Activated CD4-positive, alpha-beta T cell treated with anti-CD3 and anti-CD28 coated beads for 36 hours (primary cell): ENCODE measurements at regions not wholly inside any gene's neighbourhood (a gene's known extent, or its start where the extent isn't known, plus 50 kb on each side); places are given as distances from the start of the nearest gene placed in this dataset.

Source experiments
- ATAC-seq: fragments of 200-7000 bp; cut with Tn5 transposase; one replicate; pipeline ENCODE4 v1.10.0; 2021; ENCODE audit warnings: mild to moderate bottlenecking, moderate library complexity
- CTCF ChIA-PET: fragments of 350-600 bp; sonication (Branson Sonifier 250); formaldehyde crosslinking; loops from one replicate; lab custom pipeline; 2021; ENCODE audit warnings: antibody characterized with exemption; lab: Charles Lee
- POLR2A ChIA-PET: fragments of 350-600 bp; sonication (Branson Sonifier 250); formaldehyde crosslinking; loops from one replicate; lab custom pipeline; 2021; ENCODE audit warnings: antibody characterized with exemption, inconsistent platforms; lab: Charles Lee
- DNase-seq: peaks from one replicate; pipeline ENCODE4 v3.0.0-alpha.2; 2020
- H3K27ac Mint-ChIP-seq: one replicate; pipeline ENCODE4 v1.8.0; 2021; ENCODE audit warnings: mixed read lengths
- H3K27me3 Mint-ChIP-seq: one replicate; pipeline ENCODE4 v1.8.0; 2021; ENCODE audit warnings: mixed read lengths
- H3K36me3 Mint-ChIP-seq: one replicate; pipeline ENCODE4 v1.8.0; 2021; ENCODE audit warnings: low read depth, mixed read lengths
- H3K4me1 Mint-ChIP-seq: one replicate; pipeline ENCODE4 v1.8.0; 2021; ENCODE audit warnings: mixed read lengths
- H3K4me3 Mint-ChIP-seq: one replicate; pipeline ENCODE4 v1.8.0; 2021; ENCODE audit warnings: mild to moderate bottlenecking, moderate library complexity, mixed read lengths
- H3K9me3 Mint-ChIP-seq: one replicate; pipeline ENCODE4 v1.8.0; 2021; ENCODE audit warnings: low read depth, mixed read lengths
- intact Hi-C, 2 experiments: fragments of 100-400 bp; cut with DNase I in 1 of 2; cut with micrococcal nuclease in 1 of 2; formaldehyde crosslinking; loops; one replicate each; pipeline versions ENCODE4 v1.14.2 to v1.15.1; 2022 to 2024; cut with DNase I, micrococcal nuclease

DNA sequence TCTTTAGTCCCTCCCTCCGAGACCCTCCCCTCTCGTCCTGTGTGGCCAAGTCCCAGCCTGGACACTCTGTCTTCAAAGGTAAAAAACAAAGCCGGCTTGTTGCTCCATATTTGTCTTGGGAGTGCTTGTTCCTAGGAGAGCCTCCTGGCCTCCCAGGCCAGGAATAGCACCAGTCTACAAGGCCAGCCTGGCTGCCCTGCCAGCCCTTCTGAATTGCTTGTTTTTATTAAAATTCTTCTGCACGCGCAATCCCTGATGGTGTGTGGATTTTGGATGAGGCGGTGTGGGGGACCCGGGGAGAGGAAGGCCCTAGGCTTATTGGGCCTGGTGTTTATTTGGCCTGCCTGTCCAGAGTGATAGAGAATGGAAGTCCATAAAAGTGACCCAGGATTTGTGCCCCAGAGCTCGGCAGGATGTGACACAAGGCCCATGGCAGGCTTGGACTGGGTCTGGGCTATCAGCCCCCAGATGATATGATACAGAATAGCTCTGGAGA is 297.3 kb downstream of the CYP26B1 start:
- ATAC-seq (no peak), DNase-seq (no peak)
- no peak overlapping the region for H3K27ac Mint-ChIP-seq
- intact Hi-C loops, result no loop called here
- H3K4me1 Mint-ChIP-seq, result no peaks in the 10 kb centered on the region
- ChIA-PET CTCF (no interaction called here), POLR2A (no interaction called here)
- H3K4me3 Mint-ChIP-seq, result no peak overlapping the region
- H3K27me3 Mint-ChIP-seq, result peaks cover 8% of the 10 kb centered on the region
- no peaks in the 10 kb centered on the region for H3K9me3 Mint-ChIP-seq
- no peaks in the 10 kb centered on the region for H3K36me3 Mint-ChIP-seq

- Mint-ChIP-seq H3K36me3 (no peaks in the 10 kb centered on the region), H3K4me3 (no peak overlapping the region), H3K9me3 (no peaks in the 10 kb centered on the region), H3K27me3 (peaks cover 8% of the 10 kb centered on the region), H3K4me1 (no peaks in the 10 kb centered on the region), H3K27ac (no peak overlapping the region)
- DNase-seq (no peak), ATAC-seq (no peak)
- ChIA-PET POLR2A (no interaction called here), CTCF (no interaction called here)
- intact Hi-C loops, result no loop called here
Measured at GRCh38 chr2:71849607-71850305, 297.9 kb downstream of the CYP26B1 start.

- Mint-ChIP-seq H3K36me3 (no peaks in the 10 kb centered on the region), H3K9me3 (no peaks in the 10 kb centered on the region), H3K4me1 (no peaks in the 10 kb centered on the region), H3K27ac (no peak overlapping the region), H3K4me3 (no peak overlapping the region), H3K27me3 (peaks cover 8% of the 10 kb centered on the region)
- POLR2A ChIA-PET, result no interaction called here
- intact Hi-C loops, result no loop called here
- CTCF ChIA-PET, result no interaction called here
- ATAC-seq, result no peak
- no peak for DNase-seq
Measured at GRCh38 chr2:71849111-71849510, 298.6 kb downstream of the CYP26B1 start.

GRCh38 chr2:71846669-71847291 is 300.9 kb downstream of the CYP26B1 start:
- H3K4me1 Mint-ChIP-seq, result no peaks in the 10 kb centered on the region

DNA sequence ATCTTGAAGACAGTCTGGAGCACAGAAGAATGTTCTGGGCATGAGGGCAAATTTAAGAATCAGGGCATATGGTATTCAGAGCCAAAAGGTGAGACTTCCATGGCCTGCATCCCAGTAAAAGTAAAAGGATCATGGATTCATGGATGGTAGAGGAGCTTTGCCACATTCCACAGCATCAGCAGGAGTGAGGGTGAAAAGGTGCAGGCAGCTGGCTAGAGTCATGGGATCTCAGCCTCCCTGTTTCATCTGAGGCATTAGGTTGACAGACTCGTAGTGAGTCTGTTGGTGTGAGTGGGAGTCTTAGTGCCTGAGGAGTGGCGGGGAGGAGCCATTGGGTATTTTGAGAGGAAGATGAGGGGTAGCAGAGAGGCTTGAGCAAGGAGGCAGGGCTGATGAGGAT is 301.6 kb downstream of the CYP26B1 start:
- ChIA-PET POLR2A (no interaction called here), CTCF (interaction anchor here (0.7 kb wide), 1 partner anchor 11 kb away, joined by 3 read pairs; no protein-coding TSS in a partner anchor)
- Mint-ChIP-seq H3K27ac (no peak overlapping the region), H3K4me1 (no peaks in the 10 kb centered on the region), H3K4me3 (no peak overlapping the region), H3K36me3 (no peaks in the 10 kb centered on the region), H3K9me3 (no peaks in the 10 kb centered on the region), H3K27me3 (peaks cover 10% of the 10 kb centered on the region)
- ATAC-seq (no peak), DNase-seq (no peak)
- intact Hi-C loops, result no loop called here

More at GRCh38 chr2:71846669-71847291, 300.9 kb downstream of the CYP26B1 start:
- Mint-ChIP-seq H3K36me3 (no peaks in the 10 kb centered on the region), H3K4me3 (no peak overlapping the region), H3K27ac (no peak overlapping the region), H3K27me3 (peaks cover 9% of the 10 kb centered on the region), H3K9me3 (no peaks in the 10 kb centered on the region)
- ChIA-PET CTCF (interaction anchor here (0.7 kb wide), 1 partner anchor 10 kb away, joined by 3 read pairs; no protein-coding TSS in a partner anchor), POLR2A (no interaction called here)
- DNase-seq (no peak), ATAC-seq (no peak)
- intact Hi-C loops, result no loop called here

- Mint-ChIP-seq H3K27ac (no peak overlapping the region), H3K36me3 (no peaks in the 10 kb centered on the region), H3K4me3 (no peak overlapping the region), H3K27me3 (peaks cover 9% of the 10 kb centered on the region), H3K9me3 (no peaks in the 10 kb centered on the region), H3K4me1 (no peaks in the 10 kb centered on the region)
- ChIA-PET CTCF (no interaction called here), POLR2A (no interaction called here)
- ATAC-seq, result no peak
- intact Hi-C loops, result no loop called here
- DNase-seq, result no peak
Measured at GRCh38 chr2:71844967-71845366, 302.7 kb downstream of the CYP26B1 start.

DNA sequence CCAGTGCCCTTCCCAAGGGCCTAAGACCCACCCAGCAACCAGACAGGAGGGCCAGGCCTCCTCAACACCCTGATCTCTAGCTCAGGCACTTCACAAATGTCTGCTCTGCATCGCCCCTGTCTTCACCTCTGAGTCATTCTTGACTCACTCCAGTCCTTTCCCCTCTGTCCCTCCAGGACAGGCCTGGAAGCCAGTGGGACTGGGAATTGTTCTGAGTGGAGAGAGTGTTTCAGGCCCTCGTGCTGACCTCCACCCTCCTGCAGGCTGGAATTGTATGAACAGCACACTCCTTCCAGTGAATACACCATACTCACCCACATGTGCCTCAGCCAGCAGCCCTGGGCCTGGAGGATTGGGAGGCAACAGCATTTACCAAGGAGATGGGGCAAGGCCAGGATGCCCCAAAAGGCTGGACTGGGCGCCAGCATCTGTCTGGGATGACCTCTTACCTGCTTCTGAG is 304.2 kb downstream of the CYP26B1 start:
- CTCF ChIA-PET, result no interaction called here
- DNase-seq (no peak), ATAC-seq (no peak)
- Mint-ChIP-seq H3K4me3 (no peak overlapping the region), H3K4me1 (no peaks in the 10 kb centered on the region), H3K27me3 (peaks cover 9% of the 10 kb centered on the region), H3K27ac (no peak overlapping the region), H3K36me3 (no peaks in the 10 kb centered on the region), H3K9me3 (no peaks in the 10 kb centered on the region)
- POLR2A ChIA-PET, result no interaction called here
- intact Hi-C loops, result no loop called here

- Mint-ChIP-seq H3K4me1 (no peaks in the 10 kb centered on the region), H3K27ac (no peak overlapping the region), H3K9me3 (no peaks in the 10 kb centered on the region)
Measured at GRCh38 chr2:71842744-71843143, 304.9 kb downstream of the CYP26B1 start.

GRCh38 chr2:71839826-71840225 is 307.8 kb downstream of the CYP26B1 start:
- CTCF ChIA-PET, result no interaction called here
- intact Hi-C loops, result no loop called here
- Mint-ChIP-seq H3K27me3 (peaks cover 9% of the 10 kb centered on the region), H3K36me3 (no peaks in the 10 kb centered on the region), H3K4me1 (no peaks in the 10 kb centered on the region), H3K9me3 (no peaks in the 10 kb centered on the region), H3K4me3 (no peak overlapping the region), H3K27ac (no peak overlapping the region)
- no peak for ATAC-seq
- DNase-seq, result no peak
- POLR2A ChIA-PET, result no interaction called here

More at GRCh38 chr2:71842744-71843143, 304.9 kb downstream of the CYP26B1 start:
- H3K4me3 Mint-ChIP-seq, result no peak overlapping the region
- peaks cover 9% of the 10 kb centered on the region for H3K27me3 Mint-ChIP-seq
- ATAC-seq (no peak), DNase-seq (no peak)
- ChIA-PET POLR2A (no interaction called here), CTCF (no interaction called here)
- intact Hi-C loops, result no loop called here
- no peaks in the 10 kb centered on the region for H3K36me3 Mint-ChIP-seq

DNA sequence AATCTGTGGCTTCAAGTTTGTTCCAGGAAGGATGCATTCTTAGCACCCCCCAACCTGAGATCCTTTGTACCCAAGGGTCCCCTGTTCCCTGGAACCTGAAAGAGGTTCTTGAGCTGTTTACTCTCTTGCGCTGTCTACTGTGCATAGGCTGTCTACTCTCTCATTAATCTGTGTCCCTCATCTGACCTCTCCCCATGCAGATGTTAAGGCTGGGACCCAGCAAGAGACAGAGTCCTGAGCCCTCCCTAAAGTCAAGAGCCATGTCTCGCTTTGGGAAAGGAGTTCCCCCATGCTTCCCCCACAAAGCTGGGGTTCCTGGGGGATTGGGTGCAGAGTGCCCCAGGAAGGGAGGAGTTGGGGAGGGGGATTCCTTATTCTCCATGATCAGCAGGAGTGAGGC is 312.9 kb downstream of the CYP26B1 start:
- Mint-ChIP-seq H3K27ac (no peak overlapping the region), H3K4me1 (no peaks in the 10 kb centered on the region), H3K9me3 (no peaks in the 10 kb centered on the region), H3K36me3 (no peaks in the 10 kb centered on the region), H3K27me3 (no peaks in the 10 kb centered on the region), H3K4me3 (no peak overlapping the region)
- intact Hi-C loops, result no loop called here
- ATAC-seq, result no peak
- DNase-seq, result no peak
- ChIA-PET CTCF (no interaction called here), POLR2A (no interaction called here)

DNA sequence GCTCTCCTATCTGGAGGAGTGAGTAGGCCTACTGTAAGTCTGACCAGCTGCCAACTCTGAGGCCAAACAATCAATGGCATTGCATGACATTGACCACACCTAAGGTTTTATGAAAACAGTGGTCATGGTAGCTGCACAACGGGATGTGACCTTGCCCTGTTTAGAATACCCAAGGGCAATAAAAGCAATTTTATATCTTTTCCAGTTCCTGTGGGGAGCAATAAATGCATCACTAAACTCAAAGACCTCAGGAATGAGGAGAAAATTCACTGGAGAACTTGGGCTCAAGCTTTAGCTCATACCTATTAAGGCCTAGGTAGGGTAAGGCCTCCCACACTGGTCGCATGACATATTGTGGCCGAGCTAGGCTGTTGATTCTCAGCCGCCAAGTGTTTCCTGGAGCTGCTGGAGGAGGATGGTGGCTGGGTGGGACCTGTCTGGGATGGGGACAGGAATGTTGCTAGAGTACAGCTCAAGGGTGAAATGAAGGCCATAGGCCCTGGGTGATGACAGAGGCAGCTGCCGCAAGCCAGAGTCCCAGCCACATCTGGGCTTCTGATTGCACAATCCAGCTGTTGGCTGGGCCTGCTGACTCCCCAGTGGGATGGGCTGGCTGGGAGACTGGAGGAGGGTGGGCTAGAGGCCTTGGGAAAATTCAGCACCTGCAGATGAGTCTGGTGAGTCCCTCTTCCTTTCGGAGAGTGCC is 313.7 kb downstream of the CYP26B1 start:
- POLR2A ChIA-PET, result no interaction called here
- CTCF ChIA-PET, result no interaction called here
- intact Hi-C loops, result no loop called here
- Mint-ChIP-seq H3K4me1 (no peaks in the 10 kb centered on the region), H3K27ac (no peak overlapping the region), H3K36me3 (no peaks in the 10 kb centered on the region), H3K4me3 (no peak overlapping the region), H3K9me3 (no peaks in the 10 kb centered on the region), H3K27me3 (no peaks in the 10 kb centered on the region)
- ATAC-seq, result no peak
- DNase-seq, result no peak

DNA sequence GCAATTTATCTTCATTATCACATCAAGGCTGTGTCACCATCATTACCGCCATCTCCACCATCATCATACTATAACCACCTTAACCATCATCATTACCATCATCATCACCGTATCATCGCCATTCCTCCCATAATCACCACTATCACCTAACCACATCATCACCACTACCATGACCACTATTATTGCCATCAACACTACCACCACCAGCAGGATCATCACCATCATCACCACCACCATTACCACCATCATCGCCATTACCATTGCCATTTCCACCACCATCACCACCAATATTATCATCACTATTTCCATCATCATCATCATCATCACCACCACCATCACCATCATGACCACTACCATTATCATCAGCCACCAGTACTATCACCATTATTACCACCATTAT is 314.4 kb downstream of the CYP26B1 start:
- ATAC-seq (no peak), DNase-seq (no peak)
- H3K4me1 Mint-ChIP-seq, result no peaks in the 10 kb centered on the region
- POLR2A ChIA-PET, result no interaction called here
- no peaks in the 10 kb centered on the region for H3K36me3 Mint-ChIP-seq
- H3K27ac Mint-ChIP-seq, result no peak overlapping the region
- H3K4me3 Mint-ChIP-seq, result no peak overlapping the region
- H3K9me3 Mint-ChIP-seq, result no peaks in the 10 kb centered on the region
- intact Hi-C loops, result no loop called here
- no peaks in the 10 kb centered on the region for H3K27me3 Mint-ChIP-seq
- CTCF ChIA-PET, result no interaction called here
